Trophoblast cell (in vitro differentiated cells and primary cell): ENCODE measurements at regions not wholly inside any gene's neighbourhood (a gene's known extent, or its start where the extent isn't known, plus 50 kb on each side); places are given as distances from the start of the nearest gene placed in this dataset.
"Not testable (repeated sequence)": the region's sequence is repeated elsewhere in the genome, so short reads cannot be mapped to it uniquely, and the experiment has no call there.

Experiments
- DNase-seq, 2 donors: peaks; one replicate each; pipeline ENCODE4 v3.0.0-alpha.2; 2016
- H2AFZ ChIP-seq: 2 replicates; pipeline ENCODE4 v1.6.1; 2013; ENCODE audit warnings: low read length, moderate library complexity, mild to moderate bottlenecking; ENCODE audit not compliant: insufficient read depth, poor library complexity
- H2AK5ac ChIP-seq: 2 replicates; pipeline ENCODE4 v1.6.1; 2013; ENCODE audit warnings: mild to moderate bottlenecking, low read length
- H2BK120ac ChIP-seq: 2 replicates; pipeline ENCODE4 v1.6.1; 2013; ENCODE audit warnings: low read length, mild to moderate bottlenecking, moderate library complexity; ENCODE audit not compliant: insufficient read depth, poor library complexity
- H2BK12ac ChIP-seq: 2 replicates; pipeline ENCODE4 v1.6.1; 2013; ENCODE audit warnings: mild to moderate bottlenecking, low read length, moderate library complexity
- H2BK5ac ChIP-seq: 2 replicates; pipeline ENCODE4 v1.6.1; 2013; ENCODE audit warnings: low read length, low read depth, moderate library complexity, mild to moderate bottlenecking; ENCODE audit not compliant: poor library complexity
- H3K14ac ChIP-seq: 2 replicates; pipeline ENCODE4 v1.6.1; 2013; ENCODE audit warnings: mild to moderate bottlenecking, low read length
- H3K18ac ChIP-seq: 2 replicates; pipeline ENCODE4 v1.6.1; 2013; ENCODE audit warnings: mild to moderate bottlenecking, low read length
- H3K23ac ChIP-seq: 2 replicates; pipeline ENCODE4 v1.6.1; 2013; ENCODE audit warnings: low read length
- H3K27ac ChIP-seq: 2 replicates; pipeline ENCODE4 v1.5.1; 2013; ENCODE audit warnings: low read depth, mild to moderate bottlenecking, inconsistent platforms, low read length, moderate library complexity
- H3K27me3 ChIP-seq: 2 replicates; pipeline ENCODE4 v1.6.1; 2013; ENCODE audit warnings: inconsistent platforms, mild to moderate bottlenecking, low read length, moderate library complexity; ENCODE audit not compliant: insufficient read depth
- H3K36me3 ChIP-seq, 2 experiments: 1 replicate in 1 of 2; 2 replicates in 1 of 2; pipeline ENCODE4 v1.6.1; 2013; ENCODE audit warnings: low read length in 2 of 2, mild to moderate bottlenecking in 2 of 2, moderate library complexity in 1 of 2; ENCODE audit not compliant: insufficient read depth in 2 of 2, control insufficient read depth in 1 of 2
- H3K4ac ChIP-seq: 2 replicates; pipeline ENCODE4 v1.6.1; 2013; ENCODE audit warnings: low read depth, mild to moderate bottlenecking, low read length, moderate library complexity
- H3K4me1 ChIP-seq, 2 experiments: 1 replicate in 1 of 2; 2 replicates in 1 of 2; pipeline ENCODE4 v1.6.1; 2013; ENCODE audit warnings: low read length in 2 of 2, mild to moderate bottlenecking in 2 of 2, moderate library complexity in 1 of 2; ENCODE audit not compliant: insufficient read depth in 2 of 2, control insufficient read depth in 1 of 2
- H3K4me2 ChIP-seq: 2 replicates; pipeline ENCODE4 v1.6.1; 2013; ENCODE audit warnings: inconsistent platforms, mild to moderate bottlenecking, low read length, moderate library complexity
- H3K4me3 ChIP-seq: 2 replicates; pipeline ENCODE4 v1.5.1; 2013; ENCODE audit warnings: mild to moderate bottlenecking, low read depth, low read length, inconsistent platforms
- H3K79me1 ChIP-seq: one replicate; pipeline ENCODE4 v1.6.1; 2013; ENCODE audit warnings: low read length
- H3K79me2 ChIP-seq: 2 replicates; pipeline ENCODE4 v1.6.1; 2013; ENCODE audit warnings: low read length, mild to moderate bottlenecking; ENCODE audit not compliant: control insufficient read depth, insufficient read depth, poor library complexity
- H3K9ac ChIP-seq: 2 replicates; pipeline ENCODE4 v1.6.1; 2013; ENCODE audit warnings: mild to moderate bottlenecking, low read length
- H3K9me3 ChIP-seq: 2 replicates; pipeline ENCODE4 v1.6.1; 2013; ENCODE audit warnings: low read depth, mild to moderate bottlenecking, control low read depth, inconsistent platforms, low read length; ENCODE audit not compliant: insufficient read depth
- H4K12ac ChIP-seq: 2 replicates; pipeline ENCODE4 v1.6.1; 2013; ENCODE audit warnings: low read depth, mild to moderate bottlenecking, low read length, moderate library complexity
- H4K8ac ChIP-seq: 2 replicates; pipeline ENCODE4 v1.6.1; 2013; ENCODE audit warnings: low read depth, mild to moderate bottlenecking, low read length, moderate library complexity
- H4K91ac ChIP-seq: one replicate; pipeline ENCODE4 v1.6.1; 2013; ENCODE audit warnings: low read depth, mild to moderate bottlenecking, low read length, moderate library complexity
- WGBS: extraction: QIAGEN DNeasy Blood & Tissue Kit; methylation state at CpG from one replicate; pipeline ENCODE4 v1.1.7; 2013; ENCODE audit warnings: missing lambda C conversion rate; ENCODE audit not compliant: insufficient read length, insufficient coverage; ENCODE audit errors: extremely low coverage; 5-methylcytosine and 5-hydroxymethylcytosine counted together

GRCh38 chrX:1860936-1861594 lies 246.2 kb downstream of the ASMT start:
- no peak overlapping the region for H2AFZ ChIP-seq
- no peak overlapping the region for H2BK12ac ChIP-seq
- no peak overlapping the region for H3K4me3 ChIP-seq
- no peaks in the 10 kb centered on the region for H3K4me1 ChIP-seq
- DNase-seq, result no peak
- H2AK5ac ChIP-seq, result no peak overlapping the region
- H3K23ac ChIP-seq, result no peak overlapping the region
- no peak overlapping the region for H3K4me2 ChIP-seq
- H3K14ac ChIP-seq, result no peak overlapping the region
- H4K12ac ChIP-seq, result no peak overlapping the region
- no peak overlapping the region for H3K4ac ChIP-seq
- no peaks in the 10 kb centered on the region for H3K36me3 ChIP-seq
- H4K8ac ChIP-seq, result no peak overlapping the region
- no peaks in the 10 kb centered on the region for H3K79me1 ChIP-seq
- no peak overlapping the region for H3K18ac ChIP-seq
- peak overlapping the region; percentile 30 for H3K9ac ChIP-seq
- no peak overlapping the region for H3K27ac ChIP-seq
- H2BK120ac ChIP-seq, result no peak overlapping the region
- H3K79me2 ChIP-seq, result no peaks in the 10 kb centered on the region
- WGBS, result no CpG with 5 or more reads among the region's 18 CpGs
- no peak overlapping the region for H4K91ac ChIP-seq
- no peaks in the 10 kb centered on the region for H3K27me3 ChIP-seq
- H2BK5ac ChIP-seq, result no peak overlapping the region
- no peaks in the 10 kb centered on the region for H3K9me3 ChIP-seq

- not testable (repeated sequence) for H3K18ac ChIP-seq, H3K79me1 ChIP-seq, H4K12ac ChIP-seq, H3K27ac ChIP-seq, H3K4me2 ChIP-seq, H3K4me3 ChIP-seq, H2BK120ac ChIP-seq, H3K27me3 ChIP-seq, DNase-seq, H4K8ac ChIP-seq, H3K4ac ChIP-seq, H3K9me3 ChIP-seq, H3K9ac ChIP-seq, H3K4me1 ChIP-seq, H2AK5ac ChIP-seq, H3K23ac ChIP-seq, H2AFZ ChIP-seq, H3K79me2 ChIP-seq, H3K36me3 ChIP-seq, H2BK5ac ChIP-seq, H3K14ac ChIP-seq, H2BK12ac ChIP-seq, H4K91ac ChIP-seq
- no CpG with 5 or more reads among the region's 2 CpGs for WGBS
Measured at GRCh38 chrX:1863995-1864394, 249.1 kb downstream of the ASMT start.

GRCh38 chrX:1870421-1870820 lies 255.6 kb downstream of the ASMT start:
- no peak overlapping the region for H4K8ac ChIP-seq
- H4K12ac ChIP-seq, result no peak overlapping the region
- no peak overlapping the region for H3K23ac ChIP-seq
- WGBS, result no CpG with 5 or more reads among the region's 4 CpGs
- H2BK12ac ChIP-seq, result no peak overlapping the region
- H3K4me3 ChIP-seq, result no peak overlapping the region
- no peak overlapping the region for H3K14ac ChIP-seq
- no peak overlapping the region for H3K9ac ChIP-seq
- no peak overlapping the region for H3K4ac ChIP-seq
- H3K4me1 ChIP-seq, result no peaks in the 10 kb centered on the region
- H3K36me3 ChIP-seq, result peaks cover 0 to 1% of the 10 kb centered on the region in 2 experiments
- H3K79me1 ChIP-seq, result no peaks in the 10 kb centered on the region
- H2AFZ ChIP-seq, result no peak overlapping the region
- H3K18ac ChIP-seq, result no peak overlapping the region
- no peaks in the 10 kb centered on the region for H3K79me2 ChIP-seq
- no peak overlapping the region for H4K91ac ChIP-seq
- no peaks in the 10 kb centered on the region for H3K9me3 ChIP-seq
- no peak overlapping the region for H3K27ac ChIP-seq
- no peak overlapping the region for H2BK120ac ChIP-seq
- no peak overlapping the region for H2BK5ac ChIP-seq
- H2AK5ac ChIP-seq, result no peak overlapping the region
- no peak overlapping the region for H3K4me2 ChIP-seq
- no peak for DNase-seq
- no peaks in the 10 kb centered on the region for H3K27me3 ChIP-seq

- no peak overlapping the region for H3K18ac ChIP-seq
- WGBS, result no CpG with 5 or more reads among the region's 5 CpGs
Measured at GRCh38 chrX:1871887-1872286, 257.0 kb downstream of the ASMT start.

More at GRCh38 chrX:1871887-1872286, 257.0 kb downstream of the ASMT start:
- no peak overlapping the region for H2BK12ac ChIP-seq
- H3K23ac ChIP-seq, result no peak overlapping the region
- no peak overlapping the region for H3K4me2 ChIP-seq
- H2AK5ac ChIP-seq, result no peak overlapping the region
- H3K4ac ChIP-seq, result no peak overlapping the region
- no peaks in the 10 kb centered on the region for H3K27me3 ChIP-seq
- peaks cover 0 to 1% of the 10 kb centered on the region in 2 experiments for H3K36me3 ChIP-seq
- H2BK120ac ChIP-seq, result no peak overlapping the region
- H3K9ac ChIP-seq, result no peak overlapping the region
- no peaks in the 10 kb centered on the region for H3K9me3 ChIP-seq
- DNase-seq, result no peak
- no peak overlapping the region for H3K27ac ChIP-seq
- no peaks in the 10 kb centered on the region for H3K79me1 ChIP-seq
- no peaks in the 10 kb centered on the region for H3K4me1 ChIP-seq
- H4K12ac ChIP-seq, result no peak overlapping the region
- H4K8ac ChIP-seq, result no peak overlapping the region
- no peaks in the 10 kb centered on the region for H3K79me2 ChIP-seq
- no peak overlapping the region for H2BK5ac ChIP-seq
- H3K4me3 ChIP-seq, result no peak overlapping the region
- H4K91ac ChIP-seq, result no peak overlapping the region
- no peak overlapping the region for H2AFZ ChIP-seq
- H3K14ac ChIP-seq, result no peak overlapping the region
